Esophagus squamous epithelium (tissue), 5 donors: ENCODE measurements at regions not wholly inside any gene's neighbourhood (a gene's known extent, or its start where the extent isn't known, plus 50 kb on each side); places are given as distances from the start of the nearest gene placed in this dataset.

Experiments
- DNase-seq: peaks from one replicate; lab custom pipeline; 2025; lab: John Stamatoyannopoulos, UW
- H3K27ac ChIP-seq, 4 donors: fragments of 200-600 bp; sonication (generic); one replicate each; pipeline ENCODE4 v1.5.1; 2016 to 2019; ENCODE audit warnings: mild to moderate bottlenecking in 1 of 4
- H3K27me3 ChIP-seq, 4 donors: fragments of 200-600 bp; sonication (generic); 1 replicate in 3 of 4; 2 replicates in 1 of 4; pipeline versions ENCODE4 v1.5.1 to v1.6.0; 2017 to 2021; ENCODE audit warnings: antibody characterized with exemption in 1 of 4
- H3K36me3 ChIP-seq, 3 donors: fragments of 200-600 bp; sonication (generic); one replicate each; pipeline ENCODE4 v1.5.1; 2016 to 2019
- H3K4me1 ChIP-seq, 3 donors: fragments of 200-600 bp; sonication (generic); one replicate each; pipeline ENCODE4 v1.5.1; 2017 to 2019
- H3K4me3 ChIP-seq, 4 donors: fragments of 200-600 bp; sonication (generic); 1 replicate in 3 of 4; 2 replicates in 1 of 4; pipeline ENCODE4 v1.5.1; 2016 to 2019; ENCODE audit warnings: mild to moderate bottlenecking in 2 of 4, moderate library complexity in 1 of 4
- H3K9me3 ChIP-seq, 3 donors: fragments of 200-600 bp; sonication (generic); one replicate each; pipeline ENCODE4 v1.5.1; 2016 to 2019
- CTCF ChIP-seq, 6 experiments: fragments of 450-650 bp in 4 of 6; fragments of 200-600 bp in 2 of 6; sonication (generic) in 2 of 6; IDR thresholded peaks; one replicate each; pipeline ENCODE4 v1.5.1; 2016 to 2019; ENCODE audit warnings: antibody characterized with exemption in 6 of 6, mild to moderate bottlenecking in 4 of 6, moderate library complexity in 4 of 6
- POLR2A ChIP-seq, 4 donors: fragments of 450-650 bp; IDR thresholded peaks; one replicate each; pipeline ENCODE4 v1.6.1; 2017; ENCODE audit warnings: antibody characterized with exemption in 4 of 4, mild to moderate bottlenecking in 4 of 4, moderate library complexity in 3 of 4
- WGBS, 2 donors: methylation state at CpG; one replicate each; pipeline ENCODE4 v1.1.5; 2018; 5-methylcytosine and 5-hydroxymethylcytosine counted together
- intact Hi-C: fragments of 100-400 bp; cut with DNase I; formaldehyde crosslinking; loops from one replicate; pipeline ENCODE4 v1.15.0; 2022
- donor health status: DM: yes; HTN: yes; CAD: no.

GRCh38 chr13:109436055-109436622 lies 350.2 kb downstream of the IRS2 start:
- intact Hi-C loops: no loop called here
- WGBS, 2 donors: 25 to 49% methylated on average over 7 of the region's 7 CpGs
- TF ChIP-seq CTCF (IDR thresholded peaks at IDR 0.05) (no peak), POLR2A (IDR thresholded peaks at IDR 0.05) (no peak)
- Histone ChIP-seq H3K36me3 (no peaks in the 10 kb centered on the region), H3K27me3 (no peaks in the 10 kb centered on the region), H3K9me3 (peaks cover 0 to 8% (median 0%) of the 10 kb centered on the region in 3 donors), H3K4me3 (no peak overlapping the region), H3K4me1 (peaks cover 0 to 13% (median 0%) of the 10 kb centered on the region in 3 donors), H3K27ac (no peak overlapping the region)
- DNase-seq: no peak

- Histone ChIP-seq H3K4me3 (no peak overlapping the region), H3K9me3 (peaks cover 0 to 8% (median 0%) of the 10 kb centered on the region in 3 donors), H3K27me3 (no peaks in the 10 kb centered on the region), H3K4me1 (peaks cover 0 to 13% (median 0%) of the 10 kb centered on the region in 3 donors), H3K27ac (no peak overlapping the region), H3K36me3 (no peaks in the 10 kb centered on the region)
- no peak for DNase-seq
- WGBS, 2 donors: 46 to 60% methylated on average over 2 of the region's 2 CpGs
- intact Hi-C loops: no loop called here
- TF ChIP-seq POLR2A (IDR thresholded peaks at IDR 0.05) (no peak), CTCF (IDR thresholded peaks at IDR 0.05) (no peak)
Observed at GRCh38 chr13:109431217-109431616, 355.2 kb downstream of the IRS2 start.

GRCh38 chr13:109428146-109428545 lies 358.2 kb downstream of the IRS2 start:
- intact Hi-C loops: no loop called here
- Histone ChIP-seq H3K27ac (no peak overlapping the region), H3K36me3 (no peaks in the 10 kb centered on the region), H3K27me3 (no peaks in the 10 kb centered on the region), H3K4me1 (no peaks in the 10 kb centered on the region), H3K4me3 (no peak overlapping the region), H3K9me3 (peaks cover 0 to 8% (median 0%) of the 10 kb centered on the region in 3 donors)
- TF ChIP-seq POLR2A (IDR thresholded peaks at IDR 0.05) (no peak), CTCF (IDR thresholded peaks at IDR 0.05) (no peak)
- 81 to 90% methylated on average over 3 of the region's 3 CpGs for WGBS, 2 donors
- no peak for DNase-seq

GRCh38 chr13:109427695-109428094 lies 358.7 kb downstream of the IRS2 start:
- no peak for TF ChIP-seq POLR2A (IDR thresholded peaks at IDR 0.05)
- TF ChIP-seq CTCF (IDR thresholded peaks at IDR 0.05): no peak
- Histone ChIP-seq H3K4me1 (no peaks in the 10 kb centered on the region), H3K27ac (no peak overlapping the region), H3K27me3 (no peaks in the 10 kb centered on the region), H3K4me3 (no peak overlapping the region), H3K9me3 (peaks cover 0 to 6% (median 0%) of the 10 kb centered on the region in 3 donors), H3K36me3 (no peaks in the 10 kb centered on the region)
- intact Hi-C loops: no loop called here
- 80 to 94% methylated on average over 3 of the region's 3 CpGs for WGBS, 2 donors
- no peak for DNase-seq

- 68 to 82% methylated on average over 2 of the region's 2 CpGs for WGBS, 2 donors
- intact Hi-C loops: no loop called here
- no peaks in the 10 kb centered on the region for H3K27me3 ChIP-seq
- no peak for DNase-seq
- no peaks in the 10 kb centered on the region for H3K36me3 ChIP-seq
- no peaks in the 10 kb centered on the region for H3K4me1 ChIP-seq
- no peak overlapping the region for H3K27ac ChIP-seq
- H3K9me3 ChIP-seq: peaks cover 0 to under 1% (median 0%) of the 10 kb centered on the region in 3 donors
- H3K4me3 ChIP-seq: no peak overlapping the region
- no peak for TF ChIP-seq POLR2A (IDR thresholded peaks at IDR 0.05)
- no peak for TF ChIP-seq CTCF (IDR thresholded peaks at IDR 0.05)
Observed at GRCh38 chr13:109427148-109427547, 359.2 kb downstream of the IRS2 start.
